ENCODE measurements at regions not wholly inside any gene's neighbourhood (a gene's known extent, or its start where the extent isn't known, plus 50 kb on each side); places are given as distances from the start of the nearest gene placed in this dataset.

DNA sequence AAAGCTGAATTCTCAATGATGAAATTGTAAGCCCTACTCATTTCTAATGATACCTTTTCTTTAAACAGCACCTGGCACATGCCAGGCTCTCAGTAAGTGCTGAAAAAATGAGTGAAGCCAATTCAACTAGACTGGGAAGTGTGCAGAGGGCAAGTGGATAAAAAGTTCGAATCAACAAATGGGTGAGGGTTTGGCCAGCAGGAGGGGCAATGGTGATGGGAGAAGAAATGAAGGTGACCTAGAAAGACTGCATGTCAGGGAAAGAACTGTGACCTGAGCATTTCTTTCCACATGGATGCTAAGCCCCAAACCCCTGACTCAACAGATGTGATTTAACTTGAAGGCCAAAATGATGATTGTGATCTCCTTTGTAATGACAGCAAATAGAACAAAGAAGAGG lies 54.6 kb downstream of the DKK1 start:
- no peak for TF ChIP-seq GATA3 (IDR thresholded peaks at IDR 0.05; ENCODE audit: low read depth, low read length)
- TF ChIP-seq GATA2 (IDR thresholded peaks at IDR 0.05; ENCODE audit: low read depth, low read length): no peak
